ENCODE measurements at regions not wholly inside any gene's neighbourhood (a gene's known extent, or its start where the extent isn't known, plus 50 kb on each side); places are given as distances from the start of the nearest gene placed in this dataset.

DNA sequence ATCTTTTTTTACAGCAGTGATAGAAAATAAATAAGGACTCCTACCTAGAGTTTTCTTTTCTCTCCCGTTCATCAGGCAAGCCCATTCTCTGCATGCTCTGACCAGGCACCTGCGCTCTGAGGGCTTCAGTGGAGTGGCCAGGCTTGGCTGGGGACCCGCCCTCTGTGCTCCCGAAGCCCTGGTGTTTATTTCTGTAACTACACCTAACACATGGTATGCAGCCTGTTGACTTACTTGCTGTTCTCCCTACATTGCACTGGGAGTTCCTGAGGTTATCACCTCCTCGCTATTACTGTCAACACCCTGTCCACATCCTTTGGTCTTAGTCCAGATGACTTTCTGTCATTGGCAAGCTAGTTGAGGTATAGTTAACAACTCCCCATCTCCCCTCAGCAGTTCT lies 317.7 kb downstream of the LPIN1 start:
- intact Hi-C loops (cut with micrococcal nuclease): no loop called here
- peaks cover 2% of the 10 kb centered on the region for H3K4me1 ChIP-seq
- H3K36me3 ChIP-seq: no peaks in the 10 kb centered on the region
- no peak overlapping the region for H3K4me3 ChIP-seq
- H3K27ac ChIP-seq (replicated peaks): no peak overlapping the region
- no peaks in the 10 kb centered on the region for H3K27me3 ChIP-seq (ENCODE audit: low read depth)
- TF ChIP-seq, protein P1, sequence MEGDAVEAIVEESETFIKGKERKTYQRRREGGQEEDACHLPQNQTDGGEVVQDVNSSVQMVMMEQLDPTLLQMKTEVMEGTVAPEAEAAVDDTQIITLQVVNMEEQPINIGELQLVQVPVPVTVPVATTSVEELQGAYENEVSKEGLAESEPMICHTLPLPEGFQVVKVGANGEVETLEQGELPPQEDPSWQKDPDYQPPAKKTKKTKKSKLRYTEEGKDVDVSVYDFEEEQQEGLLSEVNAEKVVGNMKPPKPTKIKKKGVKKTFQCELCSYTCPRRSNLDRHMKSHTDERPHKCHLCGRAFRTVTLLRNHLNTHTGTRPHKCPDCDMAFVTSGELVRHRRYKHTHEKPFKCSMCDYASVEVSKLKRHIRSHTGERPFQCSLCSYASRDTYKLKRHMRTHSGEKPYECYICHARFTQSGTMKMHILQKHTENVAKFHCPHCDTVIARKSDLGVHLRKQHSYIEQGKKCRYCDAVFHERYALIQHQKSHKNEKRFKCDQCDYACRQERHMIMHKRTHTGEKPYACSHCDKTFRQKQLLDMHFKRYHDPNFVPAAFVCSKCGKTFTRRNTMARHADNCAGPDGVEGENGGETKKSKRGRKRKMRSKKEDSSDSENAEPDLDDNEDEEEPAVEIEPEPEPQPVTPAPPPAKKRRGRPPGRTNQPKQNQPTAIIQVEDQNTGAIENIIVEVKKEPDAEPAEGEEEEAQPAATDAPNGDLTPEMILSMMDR (IDR thresholded peaks at IDR 0.05; ENCODE audit: borderline replicate concordance): peak; percentile 26
- no peak for DNase-seq
- H3K9me3 ChIP-seq (replicated peaks): peaks cover 10% of the 10 kb centered on the region

DNA sequence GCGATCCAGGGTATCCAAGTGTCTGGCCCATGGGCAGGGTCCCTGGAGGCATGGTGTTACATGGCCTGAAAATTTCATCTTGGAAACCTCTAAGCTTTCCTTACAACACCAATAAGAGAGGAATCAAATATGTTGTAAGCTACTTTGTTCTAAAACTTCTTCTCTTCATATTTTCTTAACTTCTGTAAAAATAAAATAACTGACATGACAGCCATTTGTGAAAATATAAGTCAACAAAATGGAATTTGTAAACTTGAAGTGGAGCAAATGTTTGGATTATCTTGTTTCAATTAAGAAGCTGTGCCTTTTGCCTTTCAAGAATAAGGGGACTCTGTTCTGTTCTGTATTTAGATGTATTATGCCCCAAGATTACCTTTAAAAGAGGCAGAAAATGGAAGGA lies 319.7 kb downstream of the LPIN1 start:
- no peak overlapping the region for H3K4me3 ChIP-seq
- H3K36me3 ChIP-seq: no peaks in the 10 kb centered on the region
- peaks cover 10% of the 10 kb centered on the region for H3K9me3 ChIP-seq (replicated peaks)
- H3K27ac ChIP-seq (replicated peaks): no peak overlapping the region
- TF ChIP-seq, protein P1 (IDR thresholded peaks at IDR 0.05; ENCODE audit: borderline replicate concordance): no peak
- intact Hi-C loops (cut with micrococcal nuclease): no loop called here
- no peak for DNase-seq
- peaks cover 2% of the 10 kb centered on the region for H3K4me1 ChIP-seq
- H3K27me3 ChIP-seq (ENCODE audit: low read depth): no peaks in the 10 kb centered on the region

DNA sequence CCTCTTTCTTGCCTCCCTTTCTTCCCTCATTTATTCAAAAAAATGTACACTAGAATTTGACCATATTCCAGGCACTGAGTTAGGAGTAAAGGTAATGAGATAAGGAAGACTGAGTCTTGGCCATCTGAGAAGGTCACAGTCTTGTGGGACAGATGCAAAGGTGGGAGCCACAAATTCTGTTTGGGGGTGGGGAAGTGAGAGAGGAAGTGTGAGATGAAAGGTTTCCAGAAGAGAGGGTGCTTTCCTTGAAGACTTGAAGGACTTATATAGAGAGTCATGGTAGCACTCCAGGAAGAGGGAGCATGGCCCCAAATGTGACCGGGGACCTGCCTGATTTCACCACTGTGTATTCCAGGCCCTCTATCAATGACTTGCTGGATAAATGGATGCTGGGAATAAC lies 320.6 kb downstream of the LPIN1 start:
- TF ChIP-seq, protein P1 (IDR thresholded peaks at IDR 0.05; ENCODE audit: borderline replicate concordance): no peak
- H3K36me3 ChIP-seq: no peaks in the 10 kb centered on the region
- DNase-seq: no peak
- H3K9me3 ChIP-seq (replicated peaks): peaks cover 10% of the 10 kb centered on the region
- no peaks in the 10 kb centered on the region for H3K27me3 ChIP-seq (ENCODE audit: low read depth)
- no peak overlapping the region for H3K27ac ChIP-seq (replicated peaks)
- H3K4me3 ChIP-seq: no peak overlapping the region
- intact Hi-C loops (cut with micrococcal nuclease): no loop called here
- peaks cover 2% of the 10 kb centered on the region for H3K4me1 ChIP-seq

DNA sequence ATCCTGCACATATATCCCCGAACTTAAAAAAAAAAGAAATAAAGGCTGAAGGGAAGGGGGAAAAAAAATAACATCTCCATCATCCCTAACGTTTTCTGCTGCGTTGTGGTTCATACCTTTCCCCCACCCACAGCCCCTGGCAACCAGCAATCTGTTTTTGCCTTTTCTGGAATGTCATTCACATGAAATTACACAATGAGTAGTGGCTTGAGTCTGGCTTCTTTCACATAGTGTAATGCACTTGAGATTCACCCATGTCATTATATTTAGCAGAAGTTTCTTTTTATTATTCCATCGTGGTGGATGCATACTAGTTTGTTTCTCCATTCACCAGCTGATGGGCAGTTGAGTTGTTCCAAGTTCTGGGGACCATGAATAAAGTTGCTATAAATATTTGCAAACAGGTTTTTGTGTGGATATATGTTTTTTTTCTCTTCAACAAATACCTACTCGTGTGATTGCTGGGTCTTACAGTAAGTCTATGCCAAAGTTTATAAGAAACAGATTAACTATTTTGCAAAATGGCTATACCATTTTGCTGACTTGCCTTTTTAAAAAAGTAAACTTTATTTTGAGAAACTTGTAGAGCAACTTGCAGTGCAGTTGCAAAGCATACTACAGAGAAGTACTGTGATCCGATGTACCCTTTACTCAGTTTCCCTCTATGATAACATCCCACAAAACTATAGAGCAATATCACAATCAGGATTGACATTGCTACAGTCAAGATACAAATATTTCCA lies 322.5 kb downstream of the LPIN1 start:
- TF ChIP-seq, protein P1 (IDR thresholded peaks at IDR 0.05; ENCODE audit: borderline replicate concordance): no peak
- H3K36me3 ChIP-seq: no peaks in the 10 kb centered on the region

GRCh38 chr2:12070153-12070552 lies 323.7 kb downstream of the LPIN1 start:
- no peaks in the 10 kb centered on the region for H3K36me3 ChIP-seq
- intact Hi-C loops (cut with micrococcal nuclease): no loop called here
- no peak overlapping the region for H3K4me3 ChIP-seq
- H3K4me1 ChIP-seq: no peaks in the 10 kb centered on the region
- no peak for DNase-seq
- TF ChIP-seq, protein P1 (IDR thresholded peaks at IDR 0.05; ENCODE audit: borderline replicate concordance): no peak
- no peak overlapping the region for H3K27ac ChIP-seq (replicated peaks)
- H3K27me3 ChIP-seq (ENCODE audit: low read depth): no peaks in the 10 kb centered on the region
- no peaks in the 10 kb centered on the region for H3K9me3 ChIP-seq (replicated peaks)

More for the DNA sequence above, 322.5 kb downstream of the LPIN1 start:
- peaks cover under 1% of the 10 kb centered on the region for H3K4me1 ChIP-seq
- DNase-seq: no peak
- no peaks in the 10 kb centered on the region for H3K27me3 ChIP-seq (ENCODE audit: low read depth)
- peaks cover 10% of the 10 kb centered on the region for H3K9me3 ChIP-seq (replicated peaks)
- H3K27ac ChIP-seq (replicated peaks): no peak overlapping the region
- no peak overlapping the region for H3K4me3 ChIP-seq
- intact Hi-C loops (cut with micrococcal nuclease): no loop called here

All from left ventricle myocardium inferior (tissue), 1 donor.